Ecto neural progenitor cell (in vitro differentiated cells): ENCODE measurements at regions not wholly inside any gene's neighbourhood (a gene's known extent, or its start where the extent isn't known, plus 50 kb on each side); places are given as distances from the start of the nearest gene placed in this dataset.

Experiments
- DNase-seq: peaks from one replicate; pipeline ENCODE4 v3.0.0-alpha.2; 2018; ENCODE audit warnings: low spot score

GRCh38 chr6:14693301-14694192, 552.3 kb upstream of the JARID2 start:
- no peak for DNase-seq

- DNase-seq: no peak
These were observed 551.6 kb upstream of the JARID2 start for GRCh38 chr6:14694308-14694707.

- no peak for DNase-seq
These were observed 550.3 kb upstream of the JARID2 start for GRCh38 chr6:14695579-14695978.

GRCh38 chr6:14696367-14696766, 549.5 kb upstream of the JARID2 start:
- DNase-seq: no peak

GRCh38 chr6:14697427-14697826, 548.4 kb upstream of the JARID2 start:
- no peak for DNase-seq

- no peak for DNase-seq
These were observed 545.9 kb upstream of the JARID2 start for GRCh38 chr6:14699803-14700601.

GRCh38 chr6:14701946-14702345, 543.9 kb upstream of the JARID2 start:
- DNase-seq: no peak

- no peak for DNase-seq
These were observed 543.2 kb upstream of the JARID2 start for GRCh38 chr6:14702678-14703077.

- DNase-seq: no peak
These were observed 542.3 kb upstream of the JARID2 start for GRCh38 chr6:14703586-14703985.

GRCh38 chr6:14704383-14705271, 541.2 kb upstream of the JARID2 start:
- DNase-seq: no peak

GRCh38 chr6:14705841-14706377, 540.0 kb upstream of the JARID2 start:
- DNase-seq: no peak

- DNase-seq: no peak
These were observed 539.4 kb upstream of the JARID2 start for GRCh38 chr6:14706378-14706929.

GRCh38 chr6:14707276-14707675, 538.6 kb upstream of the JARID2 start:
- no peak for DNase-seq

GRCh38 chr6:14707971-14708465, 537.9 kb upstream of the JARID2 start:
- DNase-seq: no peak

- no peak for DNase-seq
These were observed 536.7 kb upstream of the JARID2 start for GRCh38 chr6:14709066-14709670.

- DNase-seq: no peak
These were observed 536.0 kb upstream of the JARID2 start for GRCh38 chr6:14709900-14710299.

- no peak for DNase-seq
These were observed 535.4 kb upstream of the JARID2 start for GRCh38 chr6:14710421-14710820.

GRCh38 chr6:14711056-14711703, 534.7 kb upstream of the JARID2 start:
- DNase-seq: no peak

GRCh38 chr6:14711704-14712379, 534.0 kb upstream of the JARID2 start:
- DNase-seq: no peak
